ENCODE measurements at regions not wholly inside any gene's neighbourhood (a gene's known extent, or its start where the extent isn't known, plus 50 kb on each side); places are given as distances from the start of the nearest gene placed in this dataset.

- Histone ChIP-seq H3K27ac (ENCODE audit: low read length) (no peak overlapping the region), H3K27me3 (ENCODE audit: control insufficient read depth, insufficient read depth, low read length) (no peaks in the 10 kb centered on the region), H3K9ac (ENCODE audit: low read length) (no peak overlapping the region), H3K9me3 (ENCODE audit: control insufficient read depth, low read depth, low read length) (no peaks in the 10 kb centered on the region), H3K4me1 (ENCODE audit: control insufficient read depth, low read depth, low read length) (no peaks in the 10 kb centered on the region), H3K36me3 (ENCODE audit: control insufficient read depth, low read depth, low read length) (no peaks in the 10 kb centered on the region), H3K4me3 (ENCODE audit: low read length) (no peak overlapping the region)
Measured at GRCh38 chr5:162429142-162429541, 361.6 kb downstream of the GABRG2 start.

- Histone ChIP-seq H3K9me3 (ENCODE audit: control insufficient read depth, low read depth, low read length) (no peaks in the 10 kb centered on the region), H3K36me3 (ENCODE audit: control insufficient read depth, low read depth, low read length) (no peaks in the 10 kb centered on the region), H3K4me3 (ENCODE audit: low read length) (no peak overlapping the region), H3K27me3 (ENCODE audit: control insufficient read depth, insufficient read depth, low read length) (no peaks in the 10 kb centered on the region), H3K9ac (ENCODE audit: low read length) (no peak overlapping the region), H3K4me1 (ENCODE audit: control insufficient read depth, low read depth, low read length) (no peaks in the 10 kb centered on the region), H3K27ac (ENCODE audit: low read length) (no peak overlapping the region)
Measured at GRCh38 chr5:162434281-162434680, 366.7 kb downstream of the GABRG2 start.

- H3K9ac ChIP-seq (ENCODE audit: low read length), result no peak overlapping the region
- H3K36me3 ChIP-seq (ENCODE audit: control insufficient read depth, low read depth, low read length), result no peaks in the 10 kb centered on the region
- no peaks in the 10 kb centered on the region for H3K4me1 ChIP-seq (ENCODE audit: control insufficient read depth, low read depth, low read length)
- H3K27ac ChIP-seq (ENCODE audit: low read length), result no peak overlapping the region
- no peaks in the 10 kb centered on the region for H3K27me3 ChIP-seq (ENCODE audit: control insufficient read depth, insufficient read depth, low read length)
- no peaks in the 10 kb centered on the region for H3K9me3 ChIP-seq (ENCODE audit: control insufficient read depth, low read depth, low read length)
- H3K4me3 ChIP-seq (ENCODE audit: low read length), result no peak overlapping the region
Measured at GRCh38 chr5:162436055-162436454, 368.5 kb downstream of the GABRG2 start.

- no peaks in the 10 kb centered on the region for H3K36me3 ChIP-seq (ENCODE audit: control insufficient read depth, low read depth, low read length)
- no peak overlapping the region for H3K4me3 ChIP-seq (ENCODE audit: low read length)
- H3K27ac ChIP-seq (ENCODE audit: low read length), result no peak overlapping the region
- H3K4me1 ChIP-seq (ENCODE audit: control insufficient read depth, low read depth, low read length), result no peaks in the 10 kb centered on the region
- no peak overlapping the region for H3K9ac ChIP-seq (ENCODE audit: low read length)
- H3K9me3 ChIP-seq (ENCODE audit: control insufficient read depth, low read depth, low read length), result no peaks in the 10 kb centered on the region
- H3K27me3 ChIP-seq (ENCODE audit: control insufficient read depth, insufficient read depth, low read length), result no peaks in the 10 kb centered on the region
Measured at GRCh38 chr5:162444129-162444762, 376.7 kb downstream of the GABRG2 start.

GRCh38 chr5:162456086-162456485 lies 388.5 kb downstream of the GABRG2 start:
- Histone ChIP-seq H3K9ac (ENCODE audit: low read length) (no peak overlapping the region), H3K9me3 (ENCODE audit: control insufficient read depth, low read depth, low read length) (peaks cover 2% of the 10 kb centered on the region), H3K4me1 (ENCODE audit: control insufficient read depth, low read depth, low read length) (no peaks in the 10 kb centered on the region), H3K27ac (ENCODE audit: low read length) (no peak overlapping the region), H3K27me3 (ENCODE audit: control insufficient read depth, insufficient read depth, low read length) (no peaks in the 10 kb centered on the region), H3K4me3 (ENCODE audit: low read length) (no peak overlapping the region), H3K36me3 (ENCODE audit: control insufficient read depth, low read depth, low read length) (no peaks in the 10 kb centered on the region)

- H3K4me1 ChIP-seq (ENCODE audit: control insufficient read depth, low read depth, low read length), result no peaks in the 10 kb centered on the region
- H3K27me3 ChIP-seq (ENCODE audit: control insufficient read depth, insufficient read depth, low read length), result no peaks in the 10 kb centered on the region
- H3K36me3 ChIP-seq (ENCODE audit: control insufficient read depth, low read depth, low read length), result no peaks in the 10 kb centered on the region
- no peak overlapping the region for H3K4me3 ChIP-seq (ENCODE audit: low read length)
- no peaks in the 10 kb centered on the region for H3K9me3 ChIP-seq (ENCODE audit: control insufficient read depth, low read depth, low read length)
- H3K9ac ChIP-seq (ENCODE audit: low read length), result no peak overlapping the region
- no peak overlapping the region for H3K27ac ChIP-seq (ENCODE audit: low read length)
Measured at GRCh38 chr5:162466011-162466410, 398.4 kb downstream of the GABRG2 start.

GRCh38 chr5:162473041-162473714 lies 405.6 kb downstream of the GABRG2 start:
- H3K27me3 ChIP-seq (ENCODE audit: control insufficient read depth, insufficient read depth, low read length), result no peaks in the 10 kb centered on the region
- H3K9ac ChIP-seq (ENCODE audit: low read length), result no peak overlapping the region
- no peak overlapping the region for H3K4me3 ChIP-seq (ENCODE audit: low read length)
- H3K27ac ChIP-seq (ENCODE audit: low read length), result no peak overlapping the region
- H3K36me3 ChIP-seq (ENCODE audit: control insufficient read depth, low read depth, low read length), result no peaks in the 10 kb centered on the region
- no peaks in the 10 kb centered on the region for H3K9me3 ChIP-seq (ENCODE audit: control insufficient read depth, low read depth, low read length)
- no peaks in the 10 kb centered on the region for H3K4me1 ChIP-seq (ENCODE audit: control insufficient read depth, low read depth, low read length)

- Histone ChIP-seq H3K4me3 (ENCODE audit: low read length) (no peak overlapping the region), H3K27me3 (ENCODE audit: control insufficient read depth, insufficient read depth, low read length) (no peaks in the 10 kb centered on the region), H3K4me1 (ENCODE audit: control insufficient read depth, low read depth, low read length) (no peaks in the 10 kb centered on the region), H3K36me3 (ENCODE audit: control insufficient read depth, low read depth, low read length) (no peaks in the 10 kb centered on the region), H3K9ac (ENCODE audit: low read length) (no peak overlapping the region), H3K9me3 (ENCODE audit: control insufficient read depth, low read depth, low read length) (no peaks in the 10 kb centered on the region), H3K27ac (ENCODE audit: low read length) (no peak overlapping the region)
Measured at GRCh38 chr5:162474239-162474638, 406.7 kb downstream of the GABRG2 start.

GRCh38 chr5:162484095-162484494 lies 416.5 kb downstream of the GABRG2 start:
- Histone ChIP-seq H3K9ac (ENCODE audit: low read length) (no peak overlapping the region), H3K27me3 (ENCODE audit: control insufficient read depth, insufficient read depth, low read length) (no peaks in the 10 kb centered on the region), H3K4me1 (ENCODE audit: control insufficient read depth, low read depth, low read length) (no peaks in the 10 kb centered on the region), H3K4me3 (ENCODE audit: low read length) (no peak overlapping the region), H3K27ac (ENCODE audit: low read length) (no peak overlapping the region), H3K36me3 (ENCODE audit: control insufficient read depth, low read depth, low read length) (no peaks in the 10 kb centered on the region), H3K9me3 (ENCODE audit: control insufficient read depth, low read depth, low read length) (no peaks in the 10 kb centered on the region)

GRCh38 chr5:162484986-162485385 lies 417.4 kb downstream of the GABRG2 start:
- H3K36me3 ChIP-seq (ENCODE audit: control insufficient read depth, low read depth, low read length), result no peaks in the 10 kb centered on the region
- no peak overlapping the region for H3K9ac ChIP-seq (ENCODE audit: low read length)
- no peaks in the 10 kb centered on the region for H3K4me1 ChIP-seq (ENCODE audit: control insufficient read depth, low read depth, low read length)
- H3K27me3 ChIP-seq (ENCODE audit: control insufficient read depth, insufficient read depth, low read length), result no peaks in the 10 kb centered on the region
- H3K9me3 ChIP-seq (ENCODE audit: control insufficient read depth, low read depth, low read length), result no peaks in the 10 kb centered on the region
- no peak overlapping the region for H3K27ac ChIP-seq (ENCODE audit: low read length)
- H3K4me3 ChIP-seq (ENCODE audit: low read length), result no peak overlapping the region

- Histone ChIP-seq H3K4me3 (ENCODE audit: low read length) (no peak overlapping the region), H3K27ac (ENCODE audit: low read length) (no peak overlapping the region), H3K9me3 (ENCODE audit: control insufficient read depth, low read depth, low read length) (no peaks in the 10 kb centered on the region), H3K9ac (ENCODE audit: low read length) (no peak overlapping the region), H3K27me3 (ENCODE audit: control insufficient read depth, insufficient read depth, low read length) (no peaks in the 10 kb centered on the region), H3K36me3 (ENCODE audit: control insufficient read depth, low read depth, low read length) (no peaks in the 10 kb centered on the region), H3K4me1 (ENCODE audit: control insufficient read depth, low read depth, low read length) (no peaks in the 10 kb centered on the region)
Measured at GRCh38 chr5:162485666-162486292, 418.2 kb downstream of the GABRG2 start.

Data from iPS-18a (cell line).